ENCODE measurements at regions not wholly inside any gene's neighbourhood (a gene's known extent, or its start where the extent isn't known, plus 50 kb on each side); places are given as distances from the start of the nearest gene placed in this dataset.

GRCh38 chr20:11064946-11065345 lies 391.1 kb upstream of the JAG1 start:
- no peak for TF ChIP-seq MYNN (CRISPR knock-in tag; IDR thresholded peaks at IDR 0.05; ENCODE audit: low read depth)
- TF ChIP-seq, protein P1, sequence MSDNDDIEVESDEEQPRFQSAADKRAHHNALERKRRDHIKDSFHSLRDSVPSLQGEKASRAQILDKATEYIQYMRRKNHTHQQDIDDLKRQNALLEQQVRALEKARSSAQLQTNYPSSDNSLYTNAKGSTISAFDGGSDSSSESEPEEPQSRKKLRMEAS (IDR thresholded peaks at IDR 0.05), result no peak
- TF ChIP-seq, protein P2, sequence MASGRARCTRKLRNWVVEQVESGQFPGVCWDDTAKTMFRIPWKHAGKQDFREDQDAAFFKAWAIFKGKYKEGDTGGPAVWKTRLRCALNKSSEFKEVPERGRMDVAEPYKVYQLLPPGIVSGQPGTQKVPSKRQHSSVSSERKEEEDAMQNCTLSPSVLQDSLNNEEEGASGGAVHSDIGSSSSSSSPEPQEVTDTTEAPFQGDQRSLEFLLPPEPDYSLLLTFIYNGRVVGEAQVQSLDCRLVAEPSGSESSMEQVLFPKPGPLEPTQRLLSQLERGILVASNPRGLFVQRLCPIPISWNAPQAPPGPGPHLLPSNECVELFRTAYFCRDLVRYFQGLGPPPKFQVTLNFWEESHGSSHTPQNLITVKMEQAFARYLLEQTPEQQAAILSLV (CRISPR knock-in tag; IDR thresholded peaks at IDR 0.05; ENCODE audit: borderline replicate concordance), result no peak
- no peak for TF ChIP-seq ZNF589 (CRISPR knock-in tag; conservative IDR thresholded peaks at IDR 0.05)
